Activated CD8-positive, alpha-beta memory T cell treated with anti-CD3 and anti-CD28 coated beads, Interleukin-2, amount 50 U/mL, for 24 hours (primary cell): ENCODE measurements at regions not wholly inside any gene's neighbourhood (a gene's known extent, or its start where the extent isn't known, plus 50 kb on each side); places are given as distances from the start of the nearest gene placed in this dataset.
"Not testable (repeated sequence)": the region's sequence is repeated elsewhere in the genome, so short reads cannot be mapped to it uniquely, and the experiment has no call there.

ENCODE experiments used
- DNase-seq: peaks from one replicate; pipeline ENCODE4 v3.0.0-alpha.2; 2020; ENCODE audit errors: extremely low read depth

DNA sequence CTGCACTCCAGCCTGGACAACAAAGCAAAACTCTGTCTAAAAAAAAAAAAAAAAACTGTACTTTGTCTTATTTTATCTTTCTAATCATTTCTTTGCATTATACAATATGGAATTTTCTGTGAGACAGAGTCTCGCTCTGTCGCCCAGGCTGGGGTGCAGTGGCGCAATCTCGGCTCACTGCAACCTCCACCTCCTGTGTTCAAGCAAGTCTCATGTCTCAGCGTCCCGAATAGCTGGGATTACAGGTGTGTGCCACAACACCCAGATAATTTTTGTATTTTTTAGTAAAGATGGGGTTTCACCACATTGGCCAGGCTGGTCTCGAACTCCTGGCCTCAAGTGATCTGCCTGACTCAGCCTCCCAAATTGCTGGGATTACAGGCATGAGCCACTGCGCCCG lies 90.0 kb downstream of the MRPL14 start:
- not testable (repeated sequence) for DNase-seq

GRCh38 chr6:44036699-44037101 lies 90.6 kb downstream of the MRPL14 start:
- DNase-seq = no peak

- DNase-seq = no peak
These were observed 91.1 kb downstream of the MRPL14 start for GRCh38 chr6:44036196-44036595.

DNA sequence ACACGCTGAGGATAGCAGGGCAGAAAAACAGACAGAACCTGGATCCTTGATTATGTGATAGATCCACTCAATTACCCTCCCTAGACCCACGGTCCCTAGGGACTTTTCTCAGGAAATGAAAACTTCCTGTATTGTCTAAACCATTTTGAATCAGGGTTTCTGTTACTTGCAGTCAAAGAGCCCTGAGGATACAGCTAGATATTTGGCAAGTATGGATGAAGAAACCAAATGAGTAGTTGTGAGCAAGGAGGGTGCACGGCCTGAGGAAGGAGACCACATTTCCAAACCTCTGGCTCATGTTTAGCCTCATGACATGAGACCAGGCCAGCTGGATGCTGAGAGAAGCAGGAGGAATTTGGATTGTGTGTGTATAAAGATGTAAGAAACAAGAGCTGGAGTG lies 91.6 kb downstream of the MRPL14 start:
- DNase-seq = no peak

GRCh38 chr6:44034931-44035345 lies 92.3 kb downstream of the MRPL14 start:
- no peak for DNase-seq

GRCh38 chr6:44034391-44034861 lies 92.8 kb downstream of the MRPL14 start:
- no peak for DNase-seq

GRCh38 chr6:44030812-44031454 lies 96.3 kb downstream of the MRPL14 start:
- DNase-seq = no peak

DNA sequence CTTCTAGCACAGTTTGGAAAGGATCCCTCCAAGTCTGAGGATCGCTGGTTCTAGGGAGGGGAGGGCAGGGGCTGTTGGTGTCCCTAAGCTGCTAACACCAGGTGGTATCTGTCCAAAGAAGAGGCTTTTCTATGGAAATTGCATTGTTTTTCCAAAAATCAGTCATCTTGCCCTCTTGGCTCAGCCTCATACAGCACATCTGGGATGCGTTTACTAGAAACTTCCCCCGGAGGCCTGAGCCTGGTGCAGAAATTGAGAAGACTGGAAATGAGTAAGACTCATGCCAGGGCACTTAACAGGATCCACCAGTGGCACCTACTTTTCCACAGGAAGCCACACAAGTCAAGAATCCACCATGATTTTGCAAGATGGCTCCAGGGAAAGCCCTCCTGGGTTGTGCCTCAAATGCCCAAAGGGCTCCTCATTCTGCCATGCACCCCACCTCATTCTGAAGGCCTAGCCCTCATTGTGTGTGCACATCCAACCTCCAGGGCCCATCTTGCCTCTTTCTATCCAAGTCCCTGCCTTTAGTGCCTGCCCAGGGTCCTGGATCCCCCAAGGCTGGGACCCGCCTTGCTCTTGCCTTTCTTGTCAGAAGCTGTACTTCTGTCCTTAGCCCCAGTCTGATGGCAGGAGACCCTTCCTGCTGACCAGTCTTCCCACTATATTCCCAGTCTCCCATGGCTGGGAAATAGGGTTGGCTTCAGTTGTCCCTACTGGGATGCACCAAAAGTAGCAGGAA lies 97.6 kb downstream of the MRPL14 start:
- no peak for DNase-seq

GRCh38 chr6:44028789-44029310 lies 98.4 kb downstream of the MRPL14 start:
- no peak for DNase-seq

GRCh38 chr6:44025226-44025625 lies 102.0 kb downstream of the MRPL14 start:
- DNase-seq = no peak

DNA sequence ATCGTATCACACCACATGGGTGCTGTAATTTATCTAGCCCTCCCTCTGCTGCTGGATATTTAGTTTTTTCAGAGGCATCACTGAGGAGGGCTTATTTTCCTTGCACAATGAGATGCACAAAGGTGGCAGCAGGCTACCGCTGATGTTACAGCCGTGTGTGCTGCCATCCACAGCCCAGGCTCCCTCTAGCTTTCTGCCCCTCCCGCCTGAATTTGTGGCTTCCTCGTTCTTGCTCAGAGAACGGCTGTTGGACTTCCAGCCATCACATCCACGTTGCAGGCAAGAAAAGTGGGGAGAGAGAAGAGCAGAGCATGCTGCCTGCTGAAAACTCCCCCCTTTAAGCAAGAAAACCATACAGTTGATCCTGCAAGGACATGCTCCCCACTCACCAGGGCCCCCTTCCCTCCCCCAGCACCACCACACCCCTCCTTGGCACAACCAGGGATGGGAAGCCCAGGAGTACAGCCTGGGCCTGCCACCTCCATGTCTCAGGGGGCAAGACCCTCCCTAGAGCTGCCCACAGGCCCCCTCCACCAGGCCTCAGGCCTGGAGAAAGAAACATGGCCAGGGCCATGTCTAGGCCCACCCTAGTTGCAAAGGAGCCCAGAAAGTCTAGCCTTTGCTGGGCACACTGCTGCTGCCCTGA lies 102.6 kb downstream of the MRPL14 start:
- DNase-seq = no peak

GRCh38 chr6:44023586-44024454 lies 103.4 kb downstream of the MRPL14 start:
- no peak for DNase-seq

DNA sequence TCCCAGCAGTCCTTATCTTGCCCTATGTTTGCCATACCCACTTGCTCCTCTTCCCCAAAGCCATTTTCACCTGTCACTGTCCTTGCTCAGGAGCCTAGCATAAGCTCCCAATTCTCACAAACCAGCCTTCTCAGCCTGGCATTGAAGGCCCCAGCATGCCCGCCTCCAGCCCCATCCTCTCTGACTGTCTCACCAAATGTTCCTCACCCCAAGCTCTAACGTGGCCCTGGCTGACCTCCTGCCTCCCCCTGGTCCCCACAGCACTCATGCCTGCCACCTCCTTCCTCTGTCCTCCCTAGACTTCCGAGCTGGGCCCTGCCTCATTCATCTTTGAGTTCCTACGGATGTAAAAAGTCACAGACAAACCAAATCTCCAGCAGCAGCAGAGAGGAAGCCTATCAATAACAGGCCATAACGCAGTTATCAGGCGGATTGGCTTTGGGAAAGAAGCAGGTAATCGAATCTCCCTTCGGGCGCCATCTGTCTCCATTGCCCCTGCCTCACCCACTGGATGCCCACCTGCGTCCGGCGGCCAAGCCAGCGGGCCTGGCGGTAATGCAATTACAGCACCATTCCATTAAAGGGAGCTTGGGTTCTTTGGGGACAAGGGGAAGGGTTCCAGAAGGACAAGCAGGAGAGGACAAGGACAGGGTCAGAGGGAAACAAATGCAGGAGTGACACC lies 104.4 kb downstream of the MRPL14 start:
- no peak for DNase-seq

GRCh38 chr6:44022296-44022661 lies 105.0 kb downstream of the MRPL14 start:
- no peak for DNase-seq

DNA sequence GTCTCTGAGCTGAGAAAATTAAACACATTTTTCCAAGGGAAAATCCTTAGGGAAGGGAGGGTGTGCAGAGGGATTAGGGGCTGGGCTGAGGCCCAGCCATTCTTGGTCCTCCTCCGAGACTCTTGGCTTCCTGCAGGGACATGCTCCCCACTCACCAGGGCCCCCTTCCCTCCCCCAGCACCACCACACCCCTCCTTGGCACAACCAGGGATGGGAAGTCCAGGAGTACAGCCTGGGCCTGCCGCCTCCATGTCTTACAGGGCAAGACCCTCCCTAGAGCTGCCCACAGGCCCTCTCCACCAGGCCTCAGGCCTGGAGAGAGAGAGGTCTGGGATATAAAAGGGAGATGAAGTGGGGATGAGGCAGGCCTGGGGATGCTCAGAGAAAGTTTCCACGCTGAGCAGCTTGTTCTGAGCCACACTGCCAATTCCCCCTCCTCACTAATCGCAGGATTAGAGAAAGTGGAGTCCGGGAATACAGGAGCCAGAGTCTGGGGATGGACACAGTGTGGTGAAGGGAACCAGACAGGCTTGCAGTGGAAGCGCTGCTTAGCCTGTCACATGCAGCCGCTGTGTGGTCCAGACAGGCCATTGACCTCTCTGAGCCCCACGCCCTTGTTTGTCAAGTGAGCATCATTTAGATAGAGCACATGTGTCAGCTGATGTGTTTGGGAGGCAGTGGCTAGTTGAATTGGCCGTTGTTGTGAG lies 105.5 kb downstream of the MRPL14 start:
- no peak for DNase-seq

- no peak for DNase-seq
These were observed 106.4 kb downstream of the MRPL14 start for GRCh38 chr6:44020664-44021425.

DNA sequence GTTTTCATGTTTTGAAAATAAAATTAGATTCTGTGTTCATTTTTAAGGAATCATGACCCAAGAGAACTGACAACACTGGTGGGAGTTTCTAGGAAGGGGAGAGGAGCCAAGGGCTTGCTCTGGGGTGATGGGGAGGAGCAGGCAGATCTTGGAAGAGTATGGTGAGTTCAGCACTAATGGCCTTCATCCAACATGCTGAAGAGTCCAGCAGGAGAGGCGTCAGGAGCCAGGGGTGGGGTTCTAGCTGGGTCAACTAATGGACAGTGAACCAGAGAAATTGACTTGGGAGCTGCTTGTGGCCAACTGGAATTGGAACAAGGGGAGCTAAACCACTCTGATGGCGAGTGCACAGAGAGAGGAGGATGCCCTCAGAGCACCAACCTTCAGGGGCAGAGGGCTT lies 107.1 kb downstream of the MRPL14 start:
- no peak for DNase-seq

GRCh38 chr6:44017307-44017706 lies 109.9 kb downstream of the MRPL14 start:
- not testable (repeated sequence) for DNase-seq

GRCh38 chr6:44016131-44016870 lies 111.0 kb downstream of the MRPL14 start:
- no peak for DNase-seq
